ENCODE measurements at regions not wholly inside any gene's neighbourhood (a gene's known extent, or its start where the extent isn't known, plus 50 kb on each side); places are given as distances from the start of the nearest gene placed in this dataset.

GRCh38 chr2:15772086-15772595, 168.2 kb upstream of the MYCN start:
- no peak overlapping the region for H3K9ac ChIP-seq (ENCODE audit: low read depth, low read length)
- H3K36me3 ChIP-seq (ENCODE audit: insufficient read depth, low read length) = no peaks in the 10 kb centered on the region
- H3K4me1 ChIP-seq (ENCODE audit: insufficient read depth, low read length) = no peaks in the 10 kb centered on the region
- TF ChIP-seq CTCF (IDR thresholded peaks at IDR 0.05; ENCODE audit: borderline replicate concordance, extremely low read depth, low read length, poor library complexity, severe bottlenecking) (no peak), EZH2 (IDR thresholded peaks at IDR 0.05; ENCODE audit: borderline replicate concordance, low read depth, low read length, severe bottlenecking) (no peak)
- no peak overlapping the region for H3K27ac ChIP-seq (ENCODE audit: low read length)
- no peaks in the 10 kb centered on the region for H3K79me2 ChIP-seq (ENCODE audit: insufficient read depth, low read length)
- H3K27me3 ChIP-seq (ENCODE audit: insufficient read depth, low read length, poor library complexity) = no peaks in the 10 kb centered on the region
- no peak overlapping the region for H3K4me2 ChIP-seq (ENCODE audit: insufficient read depth, low read length)
- H2AFZ ChIP-seq (ENCODE audit: low read depth, low read length) = no peak overlapping the region
- H4K20me1 ChIP-seq (ENCODE audit: insufficient read depth, low read length) = no peaks in the 10 kb centered on the region
- H3K4me3 ChIP-seq (ENCODE audit: low read depth in 1 of 2, low read length in 2 of 2) = no peak overlapping the region
- DNase-seq = no peak
- ATAC-seq (ENCODE audit: insufficient read depth, low read depth) = no peak
- H3K9me3 ChIP-seq (ENCODE audit: insufficient read depth, low read length, severe bottlenecking) = no peaks in the 10 kb centered on the region

GRCh38 chr2:15772681-15773080, 167.7 kb upstream of the MYCN start:
- no peaks in the 10 kb centered on the region for H3K9me3 ChIP-seq (ENCODE audit: insufficient read depth, low read length, severe bottlenecking)
- no peaks in the 10 kb centered on the region for H3K36me3 ChIP-seq (ENCODE audit: insufficient read depth, low read length)
- H4K20me1 ChIP-seq (ENCODE audit: insufficient read depth, low read length) = no peaks in the 10 kb centered on the region
- ATAC-seq (ENCODE audit: insufficient read depth, low read depth) = no peak
- no peak overlapping the region for H2AFZ ChIP-seq (ENCODE audit: low read depth, low read length)
- no peak overlapping the region for H3K4me2 ChIP-seq (ENCODE audit: insufficient read depth, low read length)
- no peak overlapping the region for H3K9ac ChIP-seq (ENCODE audit: low read depth, low read length)
- H3K27ac ChIP-seq (ENCODE audit: low read length) = no peak overlapping the region
- TF ChIP-seq EZH2 (IDR thresholded peaks at IDR 0.05; ENCODE audit: borderline replicate concordance, low read depth, low read length, severe bottlenecking) (no peak), CTCF (IDR thresholded peaks at IDR 0.05; ENCODE audit: borderline replicate concordance, extremely low read depth, low read length, poor library complexity, severe bottlenecking) (no peak)
- no peaks in the 10 kb centered on the region for H3K4me1 ChIP-seq (ENCODE audit: insufficient read depth, low read length)
- H3K27me3 ChIP-seq (ENCODE audit: insufficient read depth, low read length, poor library complexity) = no peaks in the 10 kb centered on the region
- H3K79me2 ChIP-seq (ENCODE audit: insufficient read depth, low read length) = no peaks in the 10 kb centered on the region
- no peak overlapping the region for H3K4me3 ChIP-seq (ENCODE audit: low read depth in 1 of 2, low read length in 2 of 2)
- no peak for DNase-seq

GRCh38 chr2:15773204-15773603, 167.1 kb upstream of the MYCN start:
- DNase-seq (no peak), ATAC-seq (ENCODE audit: insufficient read depth, low read depth) (no peak)
- H3K4me3 ChIP-seq (ENCODE audit: low read depth in 1 of 2, low read length in 2 of 2) = no peak overlapping the region
- H3K27ac ChIP-seq (ENCODE audit: low read length) = no peak overlapping the region
- H3K79me2 ChIP-seq (ENCODE audit: insufficient read depth, low read length) = no peaks in the 10 kb centered on the region
- H3K9ac ChIP-seq (ENCODE audit: low read depth, low read length) = no peak overlapping the region
- H4K20me1 ChIP-seq (ENCODE audit: insufficient read depth, low read length) = no peaks in the 10 kb centered on the region
- no peaks in the 10 kb centered on the region for H3K27me3 ChIP-seq (ENCODE audit: insufficient read depth, low read length, poor library complexity)
- no peak overlapping the region for H3K4me2 ChIP-seq (ENCODE audit: insufficient read depth, low read length)
- no peaks in the 10 kb centered on the region for H3K36me3 ChIP-seq (ENCODE audit: insufficient read depth, low read length)
- no peak overlapping the region for H2AFZ ChIP-seq (ENCODE audit: low read depth, low read length)
- TF ChIP-seq CTCF (IDR thresholded peaks at IDR 0.05; ENCODE audit: borderline replicate concordance, extremely low read depth, low read length, poor library complexity, severe bottlenecking) (no peak), EZH2 (IDR thresholded peaks at IDR 0.05; ENCODE audit: borderline replicate concordance, low read depth, low read length, severe bottlenecking) (no peak)
- no peaks in the 10 kb centered on the region for H3K4me1 ChIP-seq (ENCODE audit: insufficient read depth, low read length)
- H3K9me3 ChIP-seq (ENCODE audit: insufficient read depth, low read length, severe bottlenecking) = no peaks in the 10 kb centered on the region

- no peak overlapping the region for H3K27ac ChIP-seq (ENCODE audit: low read length)
- H2AFZ ChIP-seq (ENCODE audit: low read depth, low read length) = no peak overlapping the region
- no peaks in the 10 kb centered on the region for H3K27me3 ChIP-seq (ENCODE audit: insufficient read depth, low read length, poor library complexity)
- H3K36me3 ChIP-seq (ENCODE audit: insufficient read depth, low read length) = no peaks in the 10 kb centered on the region
- H3K79me2 ChIP-seq (ENCODE audit: insufficient read depth, low read length) = no peaks in the 10 kb centered on the region
- no peak overlapping the region for H3K9ac ChIP-seq (ENCODE audit: low read depth, low read length)
- H3K4me3 ChIP-seq (ENCODE audit: low read depth in 1 of 2, low read length in 2 of 2) = no peak overlapping the region
- no peaks in the 10 kb centered on the region for H3K9me3 ChIP-seq (ENCODE audit: insufficient read depth, low read length, severe bottlenecking)
- no peak overlapping the region for H3K4me2 ChIP-seq (ENCODE audit: insufficient read depth, low read length)
- ATAC-seq (ENCODE audit: insufficient read depth, low read depth) = no peak
- DNase-seq = no peak
- no peaks in the 10 kb centered on the region for H4K20me1 ChIP-seq (ENCODE audit: insufficient read depth, low read length)
- H3K4me1 ChIP-seq (ENCODE audit: insufficient read depth, low read length) = no peaks in the 10 kb centered on the region
- TF ChIP-seq EZH2 (IDR thresholded peaks at IDR 0.05; ENCODE audit: borderline replicate concordance, low read depth, low read length, severe bottlenecking) (no peak), CTCF (IDR thresholded peaks at IDR 0.05; ENCODE audit: borderline replicate concordance, extremely low read depth, low read length, poor library complexity, severe bottlenecking) (no peak)
Observed at GRCh38 chr2:15773846-15774245, 166.5 kb upstream of the MYCN start.

Data from DND-41 (cell line).